ENCODE measurements at regions not wholly inside any gene's neighbourhood (a gene's known extent, or its start where the extent isn't known, plus 50 kb on each side); places are given as distances from the start of the nearest gene placed in this dataset.

- no peak for DNase-seq
- Histone ChIP-seq H3K9me3 (ENCODE audit: severe bottlenecking) (no peaks in the 10 kb centered on the region), H3K27me3 (ENCODE audit: insufficient read depth, low read depth, severe bottlenecking) (no peaks in the 10 kb centered on the region), H3K27ac (no peak overlapping the region), H3K36me3 (no peaks in the 10 kb centered on the region), H3K4me3 (ENCODE audit: low read depth, low read length) (no peak overlapping the region)
- TF ChIP-seq, protein P1, sequence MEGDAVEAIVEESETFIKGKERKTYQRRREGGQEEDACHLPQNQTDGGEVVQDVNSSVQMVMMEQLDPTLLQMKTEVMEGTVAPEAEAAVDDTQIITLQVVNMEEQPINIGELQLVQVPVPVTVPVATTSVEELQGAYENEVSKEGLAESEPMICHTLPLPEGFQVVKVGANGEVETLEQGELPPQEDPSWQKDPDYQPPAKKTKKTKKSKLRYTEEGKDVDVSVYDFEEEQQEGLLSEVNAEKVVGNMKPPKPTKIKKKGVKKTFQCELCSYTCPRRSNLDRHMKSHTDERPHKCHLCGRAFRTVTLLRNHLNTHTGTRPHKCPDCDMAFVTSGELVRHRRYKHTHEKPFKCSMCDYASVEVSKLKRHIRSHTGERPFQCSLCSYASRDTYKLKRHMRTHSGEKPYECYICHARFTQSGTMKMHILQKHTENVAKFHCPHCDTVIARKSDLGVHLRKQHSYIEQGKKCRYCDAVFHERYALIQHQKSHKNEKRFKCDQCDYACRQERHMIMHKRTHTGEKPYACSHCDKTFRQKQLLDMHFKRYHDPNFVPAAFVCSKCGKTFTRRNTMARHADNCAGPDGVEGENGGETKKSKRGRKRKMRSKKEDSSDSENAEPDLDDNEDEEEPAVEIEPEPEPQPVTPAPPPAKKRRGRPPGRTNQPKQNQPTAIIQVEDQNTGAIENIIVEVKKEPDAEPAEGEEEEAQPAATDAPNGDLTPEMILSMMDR (IDR thresholded peaks at IDR 0.05; ENCODE audit: low read depth, low read length), result no peak
These were observed 50.0 kb upstream of the DOCK9 start for GRCh38 chr13:99027661-99028425.

- H3K9me3 ChIP-seq (ENCODE audit: severe bottlenecking), result no peaks in the 10 kb centered on the region
- no peaks in the 10 kb centered on the region for H3K27me3 ChIP-seq (ENCODE audit: insufficient read depth, low read depth, severe bottlenecking)
- no peaks in the 10 kb centered on the region for H3K36me3 ChIP-seq
- TF ChIP-seq, protein P1 (IDR thresholded peaks at IDR 0.05; ENCODE audit: low read depth, low read length), result peak; percentile 98
- no peak overlapping the region for H3K4me3 ChIP-seq (ENCODE audit: low read depth, low read length)
- DNase-seq, result peak; percentile 82
- no peak overlapping the region for H3K27ac ChIP-seq
These were observed 51.0 kb upstream of the DOCK9 start for GRCh38 chr13:99028890-99029289.

- H3K27ac ChIP-seq, result no peak overlapping the region
- TF ChIP-seq, protein P1 (IDR thresholded peaks at IDR 0.05; ENCODE audit: low read depth, low read length), result no peak
- DNase-seq, result no peak
- H3K27me3 ChIP-seq (ENCODE audit: insufficient read depth, low read depth, severe bottlenecking), result no peaks in the 10 kb centered on the region
- H3K36me3 ChIP-seq, result no peaks in the 10 kb centered on the region
- no peak overlapping the region for H3K4me3 ChIP-seq (ENCODE audit: low read depth, low read length)
- no peaks in the 10 kb centered on the region for H3K9me3 ChIP-seq (ENCODE audit: severe bottlenecking)
These were observed 51.7 kb upstream of the DOCK9 start for GRCh38 chr13:99029576-99029975.

DNA sequence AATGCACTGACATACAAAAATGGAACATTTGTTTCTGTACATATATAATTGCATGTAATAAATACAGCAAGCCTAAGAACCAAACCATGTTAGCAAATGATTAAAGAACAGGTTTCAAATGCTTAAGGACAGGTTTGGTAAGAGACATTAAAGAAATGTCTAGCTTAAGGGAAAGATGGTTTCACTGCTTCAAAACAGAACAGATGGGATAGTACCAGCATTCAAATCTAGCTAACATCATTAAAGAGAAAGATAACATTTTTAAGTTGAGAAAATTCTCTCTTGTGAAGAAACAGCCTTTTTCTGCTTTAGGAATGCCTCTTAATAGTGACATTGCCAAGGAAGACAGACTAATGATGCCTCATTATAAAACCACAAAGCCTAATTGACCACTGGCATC, 52.5 kb upstream of the DOCK9 start:
- Histone ChIP-seq H3K27me3 (ENCODE audit: insufficient read depth, low read depth, severe bottlenecking) (no peaks in the 10 kb centered on the region), H3K36me3 (peaks cover under 1% of the 10 kb centered on the region; the same call in 1 of the 2 replicates), H3K9me3 (ENCODE audit: severe bottlenecking) (no peaks in the 10 kb centered on the region), H3K4me3 (ENCODE audit: low read depth, low read length) (no peak overlapping the region), H3K27ac (no peak overlapping the region)
- no peak for DNase-seq
- TF ChIP-seq, protein P1 (IDR thresholded peaks at IDR 0.05; ENCODE audit: low read depth, low read length), result no peak

- Histone ChIP-seq H3K27ac (no peak overlapping the region), H3K36me3 (peaks cover 2% of the 10 kb centered on the region; the same call in 1 of the 2 replicates), H3K27me3 (ENCODE audit: insufficient read depth, low read depth, severe bottlenecking) (no peaks in the 10 kb centered on the region), H3K4me3 (ENCODE audit: low read depth, low read length) (no peak overlapping the region), H3K9me3 (ENCODE audit: severe bottlenecking) (no peaks in the 10 kb centered on the region)
- TF ChIP-seq, protein P1 (IDR thresholded peaks at IDR 0.05; ENCODE audit: low read depth, low read length), result no peak
- DNase-seq, result no peak
These were observed 54.0 kb upstream of the DOCK9 start for GRCh38 chr13:99031832-99032231.
